Testis (tissue), 2 donors: ENCODE measurements at regions not wholly inside any gene's neighbourhood (a gene's known extent, or its start where the extent isn't known, plus 50 kb on each side); places are given as distances from the start of the nearest gene placed in this dataset.

Source experiments
- DNase-seq: peaks from one replicate; pipeline ENCODE4 v3.0.0-alpha.2; 2019
- H3K27ac ChIP-seq, 2 donors: fragments of 200-600 bp; sonication (generic); one replicate each; pipeline ENCODE4 v1.5.1; 2019
- H3K27me3 ChIP-seq: fragments of 200-600 bp; sonication (generic); one replicate; pipeline ENCODE4 v1.5.1; 2019
- H3K36me3 ChIP-seq: fragments of 200-600 bp; sonication (generic); one replicate; pipeline ENCODE4 v1.5.1; 2017; ENCODE audit warnings: low read depth; ENCODE audit errors: missing control alignments
- H3K4me1 ChIP-seq: fragments of 200-600 bp; sonication (generic); one replicate; pipeline ENCODE4 v1.5.1; 2019
- H3K4me3 ChIP-seq, 2 donors: fragments of 200-600 bp; sonication (generic); one replicate each; pipeline ENCODE4 v1.5.1; 2017 to 2019
- H3K9me3 ChIP-seq: fragments of 200-600 bp; sonication (generic); one replicate; pipeline ENCODE4 v1.5.1; 2017
- POLR2A ChIP-seq: fragments of 450-650 bp; IDR thresholded peaks from one replicate; pipeline ENCODE4 v1.6.1; 2017; ENCODE audit warnings: antibody characterized with exemption, mild to moderate bottlenecking, moderate library complexity
- WGBS, 2 donors: methylation state at CpG; one replicate each; pipeline ENCODE4 v1.1.5; 2018; 5-methylcytosine and 5-hydroxymethylcytosine counted together
- intact Hi-C: fragments of 100-400 bp; cut with DNase I; formaldehyde crosslinking; loops from one replicate; pipeline ENCODE4 v1.15.1; 2023; ENCODE audit warnings: low total_unique reads
- TF ChIP-seq, protein P1 (sequence below), 3 experiments: fragments of 450-650 bp in 2 of 3; fragments of 200-600 bp in 1 of 3; sonication (generic) in 1 of 3; IDR thresholded peaks; one replicate each; pipeline ENCODE4 v1.5.1; 2016 to 2019; ENCODE audit warnings: antibody characterized with exemption in 3 of 3, mild to moderate bottlenecking in 2 of 3, moderate library complexity in 1 of 3

DNA sequence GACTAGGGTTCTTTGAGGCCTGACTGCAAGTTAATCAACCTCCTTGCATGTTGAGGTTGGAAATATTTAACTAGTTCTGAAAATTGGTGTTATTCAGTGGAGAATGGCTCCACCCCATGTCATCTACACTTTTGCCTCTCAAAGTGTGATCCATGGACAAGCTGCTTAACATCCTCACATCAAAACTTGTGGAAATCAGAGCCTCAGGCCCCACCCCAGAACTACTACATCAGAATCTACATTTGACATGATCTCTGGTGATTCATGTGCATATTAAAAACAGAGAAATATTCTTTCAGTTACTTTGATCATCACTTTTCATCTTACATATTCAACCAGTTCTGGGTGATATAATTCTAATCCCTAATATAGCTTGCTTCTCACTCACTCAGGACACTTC, 632.9 kb downstream of the ARL4A start:
- H3K4me1 ChIP-seq: no peaks in the 10 kb centered on the region
- H3K27ac ChIP-seq: no peak overlapping the region
- no peak for TF ChIP-seq POLR2A
- intact Hi-C loops: no loop called here
- no peak for DNase-seq
- no peaks in the 10 kb centered on the region for H3K36me3 ChIP-seq
- H3K9me3 ChIP-seq: no peaks in the 10 kb centered on the region
- H3K27me3 ChIP-seq: no peaks in the 10 kb centered on the region
- H3K4me3 ChIP-seq: no peak overlapping the region

DNA sequence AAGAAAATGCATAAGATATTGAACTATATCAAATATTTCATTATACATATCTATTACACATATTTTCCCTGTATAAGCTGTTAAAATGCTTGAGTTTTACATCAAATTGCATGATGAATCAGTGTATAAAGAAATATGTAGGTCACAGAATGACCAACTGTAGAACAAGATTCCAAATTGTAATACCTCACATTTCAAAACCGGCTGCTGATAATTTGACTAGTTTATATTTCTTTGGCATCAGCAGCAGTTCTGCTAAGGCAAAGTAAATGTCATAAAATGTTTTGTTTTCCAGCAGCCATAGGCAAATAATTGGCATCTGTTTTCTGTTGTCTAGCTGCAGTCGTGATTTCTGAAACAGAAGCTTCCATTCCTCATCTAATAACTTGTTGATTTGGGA, 633.9 kb downstream of the ARL4A start:
- intact Hi-C loops: no loop called here
- Histone ChIP-seq H3K27ac (no peak overlapping the region), H3K36me3 (no peaks in the 10 kb centered on the region), H3K4me1 (no peaks in the 10 kb centered on the region), H3K4me3 (no peak overlapping the region), H3K9me3 (no peaks in the 10 kb centered on the region), H3K27me3 (no peaks in the 10 kb centered on the region)
- TF ChIP-seq, protein P1, sequence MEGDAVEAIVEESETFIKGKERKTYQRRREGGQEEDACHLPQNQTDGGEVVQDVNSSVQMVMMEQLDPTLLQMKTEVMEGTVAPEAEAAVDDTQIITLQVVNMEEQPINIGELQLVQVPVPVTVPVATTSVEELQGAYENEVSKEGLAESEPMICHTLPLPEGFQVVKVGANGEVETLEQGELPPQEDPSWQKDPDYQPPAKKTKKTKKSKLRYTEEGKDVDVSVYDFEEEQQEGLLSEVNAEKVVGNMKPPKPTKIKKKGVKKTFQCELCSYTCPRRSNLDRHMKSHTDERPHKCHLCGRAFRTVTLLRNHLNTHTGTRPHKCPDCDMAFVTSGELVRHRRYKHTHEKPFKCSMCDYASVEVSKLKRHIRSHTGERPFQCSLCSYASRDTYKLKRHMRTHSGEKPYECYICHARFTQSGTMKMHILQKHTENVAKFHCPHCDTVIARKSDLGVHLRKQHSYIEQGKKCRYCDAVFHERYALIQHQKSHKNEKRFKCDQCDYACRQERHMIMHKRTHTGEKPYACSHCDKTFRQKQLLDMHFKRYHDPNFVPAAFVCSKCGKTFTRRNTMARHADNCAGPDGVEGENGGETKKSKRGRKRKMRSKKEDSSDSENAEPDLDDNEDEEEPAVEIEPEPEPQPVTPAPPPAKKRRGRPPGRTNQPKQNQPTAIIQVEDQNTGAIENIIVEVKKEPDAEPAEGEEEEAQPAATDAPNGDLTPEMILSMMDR (IDR thresholded peaks at IDR 0.05): no peak
- no peak for TF ChIP-seq POLR2A
- 40 to 47% methylated on average over 2 of the region's 2 CpGs for WGBS, 2 donors
- no peak for DNase-seq

DNA sequence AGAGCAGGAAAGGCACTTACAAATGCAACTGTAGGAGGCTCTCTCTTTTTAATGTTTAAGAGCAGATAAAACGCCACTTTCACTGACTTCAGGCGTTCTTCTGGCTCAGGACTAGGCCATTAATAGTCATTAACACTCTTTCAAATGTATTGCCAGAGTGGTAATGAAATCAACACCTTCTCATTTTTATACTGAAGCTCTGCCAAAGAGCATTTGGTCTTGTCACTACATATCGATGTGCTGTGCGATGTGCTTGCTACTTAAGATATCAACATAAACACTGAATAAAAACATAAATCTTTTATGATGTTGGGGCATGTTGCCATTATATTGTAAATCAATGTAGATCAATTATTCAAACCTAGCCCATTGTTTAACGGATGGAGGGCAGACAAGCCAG, 634.7 kb downstream of the ARL4A start:
- Histone ChIP-seq H3K4me3 (no peak overlapping the region), H3K36me3 (no peaks in the 10 kb centered on the region), H3K27me3 (no peaks in the 10 kb centered on the region), H3K9me3 (no peaks in the 10 kb centered on the region), H3K4me1 (no peaks in the 10 kb centered on the region), H3K27ac (no peak overlapping the region)
- no peak for DNase-seq
- intact Hi-C loops: no loop called here
- WGBS, 2 donors: 58 to 60% methylated on average over 5 of the region's 5 CpGs
- TF ChIP-seq POLR2A: no peak
- TF ChIP-seq, protein P1 (IDR thresholded peaks at IDR 0.05): no peak

DNA sequence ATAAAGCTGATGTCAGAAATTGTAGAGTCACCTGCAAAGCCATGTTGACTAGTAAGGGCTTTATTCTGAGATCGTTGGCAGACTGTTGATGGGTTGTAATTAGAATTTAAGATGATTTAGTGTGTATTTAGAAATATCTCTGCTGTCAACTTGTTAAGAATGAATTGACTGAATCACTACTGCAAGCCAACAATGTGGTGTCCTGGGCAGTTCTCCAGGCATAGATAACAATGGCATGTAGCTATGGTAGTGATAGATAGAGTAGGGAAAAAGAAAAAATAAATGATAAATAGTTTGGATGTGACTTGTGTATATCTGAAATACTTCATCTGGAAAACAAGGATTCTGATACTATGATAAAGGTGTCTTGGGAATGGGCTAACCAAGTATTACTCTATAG, 640.2 kb downstream of the ARL4A start:
- Histone ChIP-seq H3K4me3 (no peak overlapping the region), H3K9me3 (no peaks in the 10 kb centered on the region), H3K36me3 (no peaks in the 10 kb centered on the region), H3K4me1 (no peaks in the 10 kb centered on the region), H3K27ac (no peak overlapping the region), H3K27me3 (no peaks in the 10 kb centered on the region)
- intact Hi-C loops: no loop called here
- no peak for DNase-seq
- 46 to 67% methylated on average over 1 of the region's 1 CpG for WGBS, 2 donors
- no peak for TF ChIP-seq POLR2A
- TF ChIP-seq, protein P1 (IDR thresholded peaks at IDR 0.05): no peak

DNA sequence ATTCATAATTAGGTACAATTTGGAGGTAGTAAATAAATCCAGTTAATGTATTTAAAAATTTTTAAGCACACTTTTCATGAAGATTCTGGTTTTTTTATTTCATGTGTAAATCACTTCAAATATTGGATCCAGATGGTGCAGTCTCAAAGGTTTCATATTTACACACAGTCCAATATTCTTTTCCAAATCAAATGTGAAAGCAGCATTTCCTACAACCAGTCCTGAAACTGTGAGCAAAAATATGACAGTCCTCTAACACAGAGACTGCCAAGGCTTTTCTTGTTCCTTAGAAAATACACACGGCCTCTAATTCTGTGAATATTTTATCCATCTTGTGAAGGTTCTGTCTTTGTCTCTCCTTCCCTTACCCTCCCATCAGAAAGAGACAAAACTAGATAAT, 645.9 kb downstream of the ARL4A start:
- Histone ChIP-seq H3K4me3 (no peak overlapping the region), H3K9me3 (no peaks in the 10 kb centered on the region), H3K36me3 (no peaks in the 10 kb centered on the region), H3K4me1 (no peaks in the 10 kb centered on the region), H3K27ac (no peak overlapping the region), H3K27me3 (no peaks in the 10 kb centered on the region)
- TF ChIP-seq POLR2A: no peak
- TF ChIP-seq, protein P1 (IDR thresholded peaks at IDR 0.05): no peak
- no peak for DNase-seq
- intact Hi-C loops: no loop called here
- WGBS, 2 donors: 63 to 70% methylated on average over 1 of the region's 1 CpG
